ENCODE measurements at regions not wholly inside any gene's neighbourhood (a gene's known extent, or its start where the extent isn't known, plus 50 kb on each side); places are given as distances from the start of the nearest gene placed in this dataset. TPM values are rescaled to one million over a fixed set of nuclear protein-coding genes. Genes with fewer than 3 reads are reported as not detected.

DNA sequence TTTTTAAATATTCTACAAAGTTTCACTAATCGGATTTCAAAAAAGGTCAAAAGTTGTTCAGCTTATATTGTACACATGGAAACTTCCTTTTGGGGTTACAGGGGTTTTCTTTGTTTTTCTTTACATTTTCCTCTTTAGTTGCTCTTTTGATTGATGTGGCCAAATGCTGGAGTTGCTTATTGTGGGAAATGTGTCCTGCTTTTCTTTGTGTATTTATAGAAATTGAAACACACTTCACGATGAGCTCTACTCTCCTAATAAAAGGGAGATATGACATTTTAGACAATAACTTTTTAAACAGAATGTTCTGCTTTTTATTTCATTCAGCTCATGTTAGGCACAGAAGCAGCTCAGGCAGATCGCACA, 50.7 kb upstream of the SPRY1 start:
- H3K9me3 ChIP-seq (ENCODE audit: low read depth): no peaks in the 10 kb centered on the region
- H3K27me3 Mint-ChIP-seq (ENCODE audit: insufficient read depth, low read depth): peaks cover 8% of the 10 kb centered on the region
- H3K4me3 Mint-ChIP-seq: no peak overlapping the region
- peaks cover 48% of the 10 kb centered on the region for H3K4me1 Mint-ChIP-seq
- no peaks in the 10 kb centered on the region for H3K36me3 Mint-ChIP-seq
- no peaks in the 10 kb centered on the region for H3K27me3 ChIP-seq
- peak overlapping the region; percentile 19 for H2AFZ ChIP-seq (replicated peaks)
- H3K4me2 ChIP-seq: no peak overlapping the region
- H3K27ac ChIP-seq: no peak overlapping the region
- H4K20me1 ChIP-seq (ENCODE audit: low read depth): no peaks in the 10 kb centered on the region
- H3K36me3 ChIP-seq: no peaks in the 10 kb centered on the region
- H3K9me3 Mint-ChIP-seq: peaks cover 20% of the 10 kb centered on the region
- H3K27ac Mint-ChIP-seq: peak overlapping the region; percentile 47
- no peak overlapping the region for H3K9ac ChIP-seq
- no peak overlapping the region for H3K4me3 ChIP-seq
- DNase-seq (ENCODE audit: low spot score): no peak
- H3F3A ChIP-seq (ENCODE audit: low read depth): no peaks in the 10 kb centered on the region
- H3K79me2 ChIP-seq (ENCODE audit: low read depth): no peaks in the 10 kb centered on the region
- H3K4me1 ChIP-seq: peaks cover 45% of the 10 kb centered on the region
- no peak for TF ChIP-seq EZH2 (IDR thresholded peaks at IDR 0.05)
- TF ChIP-seq EZH2phosphoT487 (IDR thresholded peaks at IDR 0.05): no peak
- TF ChIP-seq, protein P1, sequence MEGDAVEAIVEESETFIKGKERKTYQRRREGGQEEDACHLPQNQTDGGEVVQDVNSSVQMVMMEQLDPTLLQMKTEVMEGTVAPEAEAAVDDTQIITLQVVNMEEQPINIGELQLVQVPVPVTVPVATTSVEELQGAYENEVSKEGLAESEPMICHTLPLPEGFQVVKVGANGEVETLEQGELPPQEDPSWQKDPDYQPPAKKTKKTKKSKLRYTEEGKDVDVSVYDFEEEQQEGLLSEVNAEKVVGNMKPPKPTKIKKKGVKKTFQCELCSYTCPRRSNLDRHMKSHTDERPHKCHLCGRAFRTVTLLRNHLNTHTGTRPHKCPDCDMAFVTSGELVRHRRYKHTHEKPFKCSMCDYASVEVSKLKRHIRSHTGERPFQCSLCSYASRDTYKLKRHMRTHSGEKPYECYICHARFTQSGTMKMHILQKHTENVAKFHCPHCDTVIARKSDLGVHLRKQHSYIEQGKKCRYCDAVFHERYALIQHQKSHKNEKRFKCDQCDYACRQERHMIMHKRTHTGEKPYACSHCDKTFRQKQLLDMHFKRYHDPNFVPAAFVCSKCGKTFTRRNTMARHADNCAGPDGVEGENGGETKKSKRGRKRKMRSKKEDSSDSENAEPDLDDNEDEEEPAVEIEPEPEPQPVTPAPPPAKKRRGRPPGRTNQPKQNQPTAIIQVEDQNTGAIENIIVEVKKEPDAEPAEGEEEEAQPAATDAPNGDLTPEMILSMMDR (IDR thresholded peaks at IDR 0.05): no peak

DNA sequence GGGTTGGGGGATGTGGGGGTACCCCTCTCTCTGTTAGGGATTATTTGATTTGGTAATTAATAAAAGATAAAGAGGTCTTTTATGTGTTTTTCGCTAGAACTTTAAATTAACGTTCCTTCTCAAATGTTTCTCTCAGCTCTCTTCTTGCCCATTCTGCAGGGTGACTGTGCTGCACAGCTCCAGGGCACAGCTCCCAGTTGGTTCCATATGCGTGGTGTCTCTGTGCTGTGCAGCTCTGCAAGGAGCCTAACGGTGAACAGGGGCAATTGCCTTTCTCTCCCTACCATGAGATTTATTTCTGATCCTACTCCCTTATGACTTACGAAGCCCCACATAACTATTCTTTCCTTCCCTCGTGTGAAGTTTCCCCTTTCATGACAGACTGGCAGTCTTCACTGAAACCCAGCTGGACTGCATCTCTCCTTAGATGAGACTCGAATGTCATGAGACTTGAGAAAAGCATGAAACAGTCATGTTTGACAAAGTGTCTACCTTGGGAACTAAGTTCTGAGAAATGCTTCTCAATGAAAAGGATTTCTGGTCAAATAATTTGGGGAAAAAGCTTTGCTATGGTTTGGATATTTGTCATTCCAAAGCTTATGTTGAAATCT, 50.2 kb upstream of the SPRY1 start:
- peaks cover 20% of the 10 kb centered on the region for H3K9me3 Mint-ChIP-seq

More for the DNA sequence above, 50.2 kb upstream of the SPRY1 start:
- Histone ChIP-seq H3K27me3 (no peaks in the 10 kb centered on the region), H3K9ac (no peak overlapping the region), H3F3A (ENCODE audit: low read depth) (no peaks in the 10 kb centered on the region), H3K4me2 (no peak overlapping the region), H3K9me3 (ENCODE audit: low read depth) (no peaks in the 10 kb centered on the region), H4K20me1 (ENCODE audit: low read depth) (no peaks in the 10 kb centered on the region), H3K27ac (no peak overlapping the region), H3K4me1 (peaks cover 45% of the 10 kb centered on the region), H3K36me3 (no peaks in the 10 kb centered on the region), H3K4me3 (no peak overlapping the region), H3K79me2 (ENCODE audit: low read depth) (no peaks in the 10 kb centered on the region), H2AFZ (replicated peaks) (peak overlapping the region; percentile 81)
- H3K27ac Mint-ChIP-seq: peak overlapping the region; percentile 88
- no peaks in the 10 kb centered on the region for H3K36me3 Mint-ChIP-seq
- no peak for TF ChIP-seq EZH2phosphoT487 (IDR thresholded peaks at IDR 0.05)
- TF ChIP-seq, protein P1 (IDR thresholded peaks at IDR 0.05): no peak
- no peak for TF ChIP-seq EZH2 (IDR thresholded peaks at IDR 0.05)
- no peak overlapping the region for H3K4me3 Mint-ChIP-seq
- DNase-seq (ENCODE audit: low spot score): no peak
- peaks cover 8% of the 10 kb centered on the region for H3K27me3 Mint-ChIP-seq (ENCODE audit: insufficient read depth, low read depth)
- peaks cover 44% of the 10 kb centered on the region for H3K4me1 Mint-ChIP-seq

Small RNAs in the stretch of these regions (small RNA-seq; reads per million reads assigned to genes)
- not detected for gene AC026402.1

Measured in neural progenitor cell (in vitro differentiated cells).